WTC11 (cell line): ENCODE measurements at regions not wholly inside any gene's neighbourhood (a gene's known extent, or its start where the extent isn't known, plus 50 kb on each side); places are given as distances from the start of the nearest gene placed in this dataset.

ENCODE experiments used
- E2F4 ChIP-seq: sonication (generic); formaldehyde crosslinking; IDR thresholded peaks from 2 replicates; pipeline ENCODE4 v1.8.1; 2022; ENCODE audit warnings: low read depth, mild to moderate bottlenecking, moderate library complexity, missing genetic modification reagents, borderline replicate concordance
- ZNF317 ChIP-seq: sonication (generic); formaldehyde crosslinking; IDR thresholded peaks from 2 replicates; pipeline ENCODE4 v1.8.1; 2023; ENCODE audit warnings: low read depth, mild to moderate bottlenecking, moderate library complexity, missing genetic modification reagents, borderline replicate concordance
- ZNF671 ChIP-seq: fragments of 250-450 bp; sonication (Bioruptor Pico); IDR thresholded peaks from 2 replicates; pipeline ENCODE4 v1.8.0; 2021; ENCODE audit warnings: mild to moderate bottlenecking
- TF ChIP-seq, protein P1 (sequence below): fragments of 200-600 bp; IDR thresholded peaks from 2 replicates; pipeline ENCODE4 v1.8.0; 2022; ENCODE audit warnings: antibody characterized with exemption
- TF ChIP-seq, protein P2 (sequence below): sonication (generic); formaldehyde crosslinking; IDR thresholded peaks from 2 replicates; pipeline ENCODE4 v1.8.0; 2022; ENCODE audit warnings: mild to moderate bottlenecking, missing genetic modification reagents
- TF ChIP-seq, protein P3 (sequence below): sonication (generic); formaldehyde crosslinking; IDR thresholded peaks from 2 replicates; pipeline ENCODE4 v1.8.1; 2022; ENCODE audit warnings: missing genetic modification reagents, borderline replicate concordance
- TF ChIP-seq, protein P4 (sequence below): sonication (generic); formaldehyde crosslinking; IDR thresholded peaks from 2 replicates; pipeline ENCODE4 v1.8.0; 2022; ENCODE audit warnings: mild to moderate bottlenecking, missing genetic modification reagents

- TF ChIP-seq, protein P1, sequence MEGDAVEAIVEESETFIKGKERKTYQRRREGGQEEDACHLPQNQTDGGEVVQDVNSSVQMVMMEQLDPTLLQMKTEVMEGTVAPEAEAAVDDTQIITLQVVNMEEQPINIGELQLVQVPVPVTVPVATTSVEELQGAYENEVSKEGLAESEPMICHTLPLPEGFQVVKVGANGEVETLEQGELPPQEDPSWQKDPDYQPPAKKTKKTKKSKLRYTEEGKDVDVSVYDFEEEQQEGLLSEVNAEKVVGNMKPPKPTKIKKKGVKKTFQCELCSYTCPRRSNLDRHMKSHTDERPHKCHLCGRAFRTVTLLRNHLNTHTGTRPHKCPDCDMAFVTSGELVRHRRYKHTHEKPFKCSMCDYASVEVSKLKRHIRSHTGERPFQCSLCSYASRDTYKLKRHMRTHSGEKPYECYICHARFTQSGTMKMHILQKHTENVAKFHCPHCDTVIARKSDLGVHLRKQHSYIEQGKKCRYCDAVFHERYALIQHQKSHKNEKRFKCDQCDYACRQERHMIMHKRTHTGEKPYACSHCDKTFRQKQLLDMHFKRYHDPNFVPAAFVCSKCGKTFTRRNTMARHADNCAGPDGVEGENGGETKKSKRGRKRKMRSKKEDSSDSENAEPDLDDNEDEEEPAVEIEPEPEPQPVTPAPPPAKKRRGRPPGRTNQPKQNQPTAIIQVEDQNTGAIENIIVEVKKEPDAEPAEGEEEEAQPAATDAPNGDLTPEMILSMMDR = no peak
- no peak for TF ChIP-seq ZNF317 (CRISPR knock-in tag)
- TF ChIP-seq, protein P2, sequence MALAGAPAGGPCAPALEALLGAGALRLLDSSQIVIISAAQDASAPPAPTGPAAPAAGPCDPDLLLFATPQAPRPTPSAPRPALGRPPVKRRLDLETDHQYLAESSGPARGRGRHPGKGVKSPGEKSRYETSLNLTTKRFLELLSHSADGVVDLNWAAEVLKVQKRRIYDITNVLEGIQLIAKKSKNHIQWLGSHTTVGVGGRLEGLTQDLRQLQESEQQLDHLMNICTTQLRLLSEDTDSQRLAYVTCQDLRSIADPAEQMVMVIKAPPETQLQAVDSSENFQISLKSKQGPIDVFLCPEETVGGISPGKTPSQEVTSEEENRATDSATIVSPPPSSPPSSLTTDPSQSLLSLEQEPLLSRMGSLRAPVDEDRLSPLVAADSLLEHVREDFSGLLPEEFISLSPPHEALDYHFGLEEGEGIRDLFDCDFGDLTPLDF = no peak
- TF ChIP-seq, protein P3, sequence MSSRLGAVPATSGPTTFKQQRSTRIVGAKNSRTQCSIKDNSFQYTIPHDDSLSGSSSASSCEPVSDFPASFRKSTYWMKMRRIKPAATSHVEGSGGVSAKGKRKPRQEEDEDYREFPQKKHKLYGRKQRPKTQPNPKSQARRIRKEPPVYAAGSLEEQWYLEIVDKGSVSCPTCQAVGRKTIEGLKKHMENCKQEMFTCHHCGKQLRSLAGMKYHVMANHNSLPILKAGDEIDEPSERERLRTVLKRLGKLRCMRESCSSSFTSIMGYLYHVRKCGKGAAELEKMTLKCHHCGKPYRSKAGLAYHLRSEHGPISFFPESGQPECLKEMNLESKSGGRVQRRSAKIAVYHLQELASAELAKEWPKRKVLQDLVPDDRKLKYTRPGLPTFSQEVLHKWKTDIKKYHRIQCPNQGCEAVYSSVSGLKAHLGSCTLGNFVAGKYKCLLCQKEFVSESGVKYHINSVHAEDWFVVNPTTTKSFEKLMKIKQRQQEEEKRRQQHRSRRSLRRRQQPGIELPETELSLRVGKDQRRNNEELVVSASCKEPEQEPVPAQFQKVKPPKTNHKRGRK (CRISPR knock-in tag) = no peak
- TF ChIP-seq, protein P4, sequence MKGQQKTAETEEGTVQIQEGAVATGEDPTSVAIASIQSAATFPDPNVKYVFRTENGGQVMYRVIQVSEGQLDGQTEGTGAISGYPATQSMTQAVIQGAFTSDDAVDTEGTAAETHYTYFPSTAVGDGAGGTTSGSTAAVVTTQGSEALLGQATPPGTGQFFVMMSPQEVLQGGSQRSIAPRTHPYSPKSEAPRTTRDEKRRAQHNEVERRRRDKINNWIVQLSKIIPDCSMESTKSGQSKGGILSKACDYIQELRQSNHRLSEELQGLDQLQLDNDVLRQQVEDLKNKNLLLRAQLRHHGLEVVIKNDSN (CRISPR knock-in tag) = no peak
- TF ChIP-seq ZNF671 = no peak
- no peak for TF ChIP-seq E2F4 (CRISPR knock-in tag)
Measured at GRCh38 chr22:48078825-48079224, 1316.4 kb downstream of the TBC1D22A start.
